Uterus (tissue), 2 donors: ENCODE measurements at regions not wholly inside any gene's neighbourhood (a gene's known extent, or its start where the extent isn't known, plus 50 kb on each side); places are given as distances from the start of the nearest gene placed in this dataset.

Experiments used
- POLR2A ChIP-seq, 2 donors: fragments of 450-650 bp; IDR thresholded peaks; one replicate each; pipeline ENCODE4 v1.6.1; 2016; ENCODE audit warnings: antibody characterized with exemption in 2 of 2, mild to moderate bottlenecking in 1 of 2, moderate library complexity in 1 of 2
- TF ChIP-seq, protein P1 (sequence below), 4 experiments: fragments of 200-600 bp in 2 of 4; fragments of 450-650 bp in 2 of 4; sonication (generic) in 2 of 4; IDR thresholded peaks; one replicate each; pipeline ENCODE4 v1.5.1; 2016 to 2019; ENCODE audit warnings: antibody characterized with exemption in 4 of 4, mild to moderate bottlenecking in 2 of 4, moderate library complexity in 1 of 4

- TF ChIP-seq, protein P1, sequence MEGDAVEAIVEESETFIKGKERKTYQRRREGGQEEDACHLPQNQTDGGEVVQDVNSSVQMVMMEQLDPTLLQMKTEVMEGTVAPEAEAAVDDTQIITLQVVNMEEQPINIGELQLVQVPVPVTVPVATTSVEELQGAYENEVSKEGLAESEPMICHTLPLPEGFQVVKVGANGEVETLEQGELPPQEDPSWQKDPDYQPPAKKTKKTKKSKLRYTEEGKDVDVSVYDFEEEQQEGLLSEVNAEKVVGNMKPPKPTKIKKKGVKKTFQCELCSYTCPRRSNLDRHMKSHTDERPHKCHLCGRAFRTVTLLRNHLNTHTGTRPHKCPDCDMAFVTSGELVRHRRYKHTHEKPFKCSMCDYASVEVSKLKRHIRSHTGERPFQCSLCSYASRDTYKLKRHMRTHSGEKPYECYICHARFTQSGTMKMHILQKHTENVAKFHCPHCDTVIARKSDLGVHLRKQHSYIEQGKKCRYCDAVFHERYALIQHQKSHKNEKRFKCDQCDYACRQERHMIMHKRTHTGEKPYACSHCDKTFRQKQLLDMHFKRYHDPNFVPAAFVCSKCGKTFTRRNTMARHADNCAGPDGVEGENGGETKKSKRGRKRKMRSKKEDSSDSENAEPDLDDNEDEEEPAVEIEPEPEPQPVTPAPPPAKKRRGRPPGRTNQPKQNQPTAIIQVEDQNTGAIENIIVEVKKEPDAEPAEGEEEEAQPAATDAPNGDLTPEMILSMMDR (IDR thresholded peaks at IDR 0.05), result no peak
- TF ChIP-seq POLR2A (IDR thresholded peaks at IDR 0.05), result no peak
Observed at GRCh38 chrX:138484451-138484850, 227.1 kb downstream of the FGF13 start.
